Epidermal melanocyte (primary cell): ENCODE measurements at regions not wholly inside any gene's neighbourhood (a gene's known extent, or its start where the extent isn't known, plus 50 kb on each side); places are given as distances from the start of the nearest gene placed in this dataset.

ENCODE experiments used
- DNase-seq: peaks from one replicate; pipeline ENCODE4 v3.0.0; 2011; ENCODE audit warnings: low spot score; ENCODE audit not compliant: insufficient read length

DNA sequence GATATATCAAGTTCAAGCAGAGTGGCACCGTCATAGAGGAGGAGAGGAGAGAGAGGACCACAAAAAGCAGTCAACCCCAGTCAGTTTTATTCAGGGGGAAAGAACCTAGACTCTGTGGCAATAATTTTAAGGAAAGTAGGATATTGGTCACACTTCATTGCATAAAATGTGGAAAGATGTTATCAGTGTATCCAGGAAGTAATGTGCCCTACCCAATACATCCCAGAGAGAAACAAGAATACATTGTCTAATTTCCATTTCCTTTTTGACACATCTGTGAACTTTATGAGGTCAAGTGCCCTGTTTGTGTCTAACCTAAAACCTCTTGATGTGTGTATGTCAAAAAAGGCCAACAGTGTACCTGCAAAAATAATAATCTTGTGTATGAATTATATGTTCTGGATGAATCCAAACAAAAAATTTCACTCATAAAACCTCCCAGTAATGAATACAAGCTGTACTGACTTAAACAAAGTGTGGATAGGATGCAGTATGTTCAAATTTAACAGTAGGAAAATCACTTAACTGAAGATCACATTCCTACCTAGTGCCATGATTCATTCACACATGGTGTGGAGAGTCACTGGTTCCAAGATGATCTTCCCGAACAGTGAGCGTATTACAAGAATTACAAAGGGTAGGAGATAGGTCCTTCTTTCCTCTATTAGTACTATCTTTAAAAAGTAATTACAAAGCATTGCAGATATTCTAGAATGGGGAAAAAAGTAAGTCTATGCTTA is 712.1 kb upstream of the CXADR start:
- no peak for DNase-seq

DNA sequence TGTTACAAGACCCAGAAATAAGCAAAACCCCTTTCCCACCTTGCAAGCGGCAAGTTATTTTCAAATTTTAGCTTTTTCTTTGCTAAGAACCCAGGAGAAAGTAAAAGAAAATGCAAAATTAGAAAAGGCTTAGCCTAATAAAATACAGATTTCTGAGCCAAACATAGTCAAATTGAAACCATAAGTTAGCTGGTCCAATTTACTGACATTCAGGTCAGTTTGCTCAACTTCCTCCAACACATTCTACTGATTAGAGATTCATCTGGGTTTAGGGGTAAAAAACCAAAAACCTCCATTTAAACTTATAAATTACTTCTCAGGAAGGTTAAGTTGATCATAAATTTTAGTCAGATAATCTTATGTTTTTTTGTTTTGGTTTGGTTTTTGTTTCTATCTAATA is 701.8 kb upstream of the CXADR start:
- no peak for DNase-seq

DNA sequence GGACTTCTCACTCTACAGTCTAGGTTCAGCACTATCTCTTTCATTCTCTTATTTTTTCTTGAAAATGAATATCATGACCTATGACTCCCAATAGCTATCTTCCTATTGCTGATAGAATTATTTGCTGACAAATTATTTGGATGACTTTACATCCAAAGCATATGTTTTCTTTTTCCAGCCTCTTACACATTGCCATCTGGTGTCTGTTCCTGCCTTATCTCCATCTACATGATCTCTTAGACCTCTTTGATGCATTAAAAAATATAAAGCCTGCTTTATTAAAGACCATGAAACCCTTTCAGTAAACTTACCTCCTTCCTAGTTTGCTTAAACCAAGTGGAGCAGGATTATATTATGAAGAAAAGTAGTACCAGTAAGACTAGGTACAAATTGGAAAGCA is 700.9 kb upstream of the CXADR start:
- no peak for DNase-seq

DNA sequence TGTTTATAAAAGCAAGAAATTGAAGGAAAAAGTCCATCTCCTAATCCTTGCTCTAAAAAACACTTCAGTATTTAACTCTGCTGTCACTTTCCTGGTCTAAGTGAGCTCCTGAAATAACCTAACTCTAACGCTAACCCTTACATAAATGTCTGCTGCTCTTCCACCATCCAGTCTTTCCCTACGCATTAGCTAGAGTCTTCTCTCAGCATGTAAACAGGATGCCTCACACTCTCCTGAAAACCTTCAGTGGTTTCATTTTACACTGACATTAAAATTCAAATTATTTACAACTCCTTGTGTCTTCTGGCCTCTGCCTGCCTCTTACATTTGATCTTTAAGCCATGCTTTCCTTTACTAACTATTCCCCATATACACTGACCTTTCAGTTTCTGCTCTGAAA is 697.6 kb upstream of the CXADR start:
- no peak for DNase-seq

DNA sequence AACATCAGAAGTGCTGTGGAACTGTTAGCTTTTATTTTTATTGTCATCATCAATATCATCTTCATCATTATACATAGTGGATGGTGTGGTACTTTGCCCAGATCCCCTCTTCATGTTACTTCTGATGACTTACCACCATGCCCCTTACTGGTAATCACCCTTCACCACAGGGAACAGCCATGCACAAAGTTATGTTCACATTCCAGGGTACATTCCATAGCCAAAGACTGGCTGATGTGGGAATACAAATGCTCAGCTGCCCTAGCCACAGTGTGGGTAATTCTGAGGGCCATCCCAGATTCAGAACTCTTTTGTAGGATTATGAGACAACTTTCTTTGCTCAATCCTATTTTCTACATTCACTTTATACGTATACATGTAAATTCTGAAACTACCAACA is 691.3 kb upstream of the CXADR start:
- DNase-seq: no peak

DNA sequence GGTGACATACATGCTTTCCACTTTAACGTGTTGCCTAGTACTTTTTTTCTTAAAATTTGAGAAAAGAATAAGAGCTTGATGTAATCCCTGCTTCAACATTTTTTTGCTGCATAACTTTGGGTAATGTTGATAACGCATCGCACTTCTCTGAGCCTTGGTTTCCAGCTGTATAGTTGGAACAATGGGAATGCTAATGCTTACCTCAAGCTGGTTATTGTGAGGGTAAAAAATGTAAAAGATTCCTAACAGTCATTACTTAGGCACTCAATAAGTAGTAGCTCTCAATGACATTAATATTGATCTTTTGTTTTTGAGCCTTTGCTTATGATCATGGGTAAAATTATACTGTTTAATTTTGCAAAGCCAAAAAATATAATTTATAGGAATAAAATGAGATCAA is 683.3 kb upstream of the CXADR start:
- DNase-seq: no peak

DNA sequence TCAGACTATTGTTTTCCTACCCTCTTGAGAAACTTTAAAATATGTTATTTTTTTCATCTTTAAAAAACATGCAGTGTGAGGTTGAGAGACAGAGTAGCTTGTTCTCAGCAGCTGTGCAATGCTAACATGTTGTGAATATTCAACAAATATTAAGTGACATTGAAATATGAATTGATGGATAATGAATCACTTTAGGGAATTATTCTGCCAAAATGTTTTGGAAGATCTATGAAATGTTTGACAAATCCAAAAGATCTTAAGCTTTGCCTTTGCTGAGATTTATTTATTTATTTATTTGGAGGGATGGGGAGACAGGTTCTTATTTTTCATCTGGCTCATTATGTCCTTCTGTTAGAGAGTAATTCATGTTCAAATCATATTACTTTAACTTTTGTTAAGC is 680.1 kb upstream of the CXADR start:
- DNase-seq: no peak

DNA sequence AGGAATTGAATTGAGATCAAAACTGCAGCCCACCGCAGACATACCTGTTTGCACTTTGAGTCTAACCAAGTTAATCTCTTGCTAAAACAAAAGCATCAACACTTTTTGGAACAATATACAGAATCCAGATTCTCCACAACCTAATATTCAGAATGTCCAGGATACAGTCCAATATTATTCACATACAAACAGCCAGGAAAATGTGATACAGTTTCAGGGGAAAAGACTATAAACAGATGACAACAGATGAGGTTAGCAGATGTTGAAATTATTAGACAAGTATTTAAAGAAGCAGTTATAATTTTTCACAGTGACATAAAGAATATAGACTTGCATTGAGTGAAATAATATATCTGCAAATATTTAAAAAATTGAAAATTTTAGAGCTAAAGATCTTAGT is 678.1 kb upstream of the CXADR start:
- DNase-seq: no peak

DNA sequence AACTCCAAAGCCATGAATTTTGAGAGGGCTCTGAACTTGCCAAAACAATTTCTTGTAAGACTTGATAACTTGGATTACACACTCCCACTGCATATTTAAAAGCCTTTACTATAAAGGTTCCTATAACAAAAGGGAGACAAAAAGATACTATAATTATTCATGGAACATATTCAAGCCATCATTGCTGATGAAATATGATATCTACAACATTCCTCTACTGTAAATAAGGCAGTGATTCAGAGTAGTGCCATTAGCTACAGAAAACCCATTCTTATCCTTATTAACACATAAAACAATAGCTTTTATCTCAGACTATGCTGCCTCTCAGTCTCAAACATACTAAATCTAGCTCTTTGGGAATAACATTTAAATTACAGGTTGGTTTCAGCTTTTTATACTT is 675.5 kb upstream of the CXADR start:
- DNase-seq: no peak

DNA sequence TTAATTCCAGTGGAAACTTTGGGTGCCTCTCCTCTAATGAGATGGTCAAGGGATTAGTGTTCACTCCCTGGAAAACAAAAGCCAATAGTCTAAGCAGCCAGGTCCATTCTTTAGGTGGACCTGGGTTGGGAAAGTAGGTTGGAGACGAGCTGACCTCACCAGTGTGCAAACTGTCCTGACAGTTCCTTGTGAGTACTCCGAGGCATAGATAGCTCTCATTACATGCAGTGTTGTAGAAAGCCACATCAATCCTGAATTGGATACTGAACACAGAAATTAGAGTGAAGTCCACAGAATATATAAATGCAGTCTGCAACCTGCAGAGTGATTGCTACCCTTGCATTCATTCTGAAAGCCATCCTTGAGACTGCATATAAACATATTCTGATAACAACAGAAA is 675.1 kb upstream of the CXADR start:
- DNase-seq: no peak

DNA sequence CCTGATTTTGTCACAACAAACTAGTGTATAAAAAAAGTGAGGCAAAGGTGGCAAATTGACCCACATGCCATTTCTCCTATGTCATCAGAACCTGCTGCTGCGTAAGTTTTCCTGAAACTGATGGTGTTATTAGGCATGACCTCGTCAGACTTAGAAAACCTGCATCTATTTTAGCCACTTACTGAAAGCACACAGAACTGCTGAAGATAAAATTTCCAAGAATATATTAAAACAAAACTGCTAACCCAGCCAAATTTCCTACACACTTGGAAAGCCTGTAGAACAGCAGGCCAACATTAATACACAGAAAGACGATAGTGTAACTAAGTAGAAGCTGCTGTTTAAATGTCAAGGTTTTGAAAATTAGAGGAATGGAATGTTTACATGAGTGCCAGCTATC is 674.5 kb upstream of the CXADR start:
- DNase-seq: no peak

DNA sequence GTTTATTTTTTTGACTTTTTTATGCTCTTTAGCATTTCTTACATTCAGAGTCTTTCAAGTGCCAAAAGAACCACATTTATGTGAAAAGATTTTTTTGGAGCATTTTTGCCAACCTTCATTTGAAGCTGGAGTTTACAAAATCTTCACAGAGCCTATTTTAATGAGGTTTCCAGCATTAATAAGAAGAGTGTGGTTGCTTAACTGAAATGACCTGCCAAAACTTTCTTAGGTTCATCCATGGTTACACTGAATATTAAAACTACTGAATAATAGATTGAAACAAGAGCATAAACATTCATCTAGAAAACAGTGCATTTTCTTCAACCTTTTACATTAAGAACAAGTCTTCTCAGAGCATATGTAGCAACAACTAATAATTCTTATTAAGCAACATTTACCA is 672.3 kb upstream of the CXADR start:
- no peak for DNase-seq

DNA sequence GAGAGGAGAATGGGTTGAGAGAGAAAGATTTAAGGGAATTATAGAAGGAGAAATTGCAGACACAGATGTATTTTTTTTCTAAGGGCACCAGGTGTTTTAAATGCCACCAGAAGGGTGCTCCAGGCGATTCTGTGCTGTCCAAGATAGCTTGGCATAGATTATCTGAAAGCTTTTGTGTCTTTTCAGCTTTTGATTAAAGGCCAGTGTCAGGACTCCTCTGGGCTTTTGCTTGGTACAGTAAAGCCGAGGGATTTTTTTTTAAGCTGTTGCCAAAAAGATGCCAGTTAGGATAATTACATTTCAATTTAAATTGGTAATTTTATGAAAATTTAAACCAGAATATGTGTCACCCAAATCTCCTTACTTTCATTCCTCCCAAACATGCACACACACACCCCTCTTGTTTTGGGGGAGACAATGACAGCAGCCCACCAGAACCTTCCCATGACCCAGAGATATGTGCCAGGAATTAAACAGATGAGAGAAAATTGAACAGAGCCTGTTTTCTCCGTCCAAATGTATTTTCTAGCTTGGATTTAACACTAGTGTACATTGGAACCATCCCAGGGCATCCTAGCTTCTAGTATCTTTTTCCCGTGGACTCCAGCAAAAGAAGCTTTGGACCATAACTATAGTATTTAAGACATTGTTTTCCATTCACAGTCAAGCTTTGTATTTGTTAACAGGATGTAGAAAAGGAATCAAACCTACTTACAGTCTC is 670.7 kb upstream of the CXADR start:
- DNase-seq: no peak

DNA sequence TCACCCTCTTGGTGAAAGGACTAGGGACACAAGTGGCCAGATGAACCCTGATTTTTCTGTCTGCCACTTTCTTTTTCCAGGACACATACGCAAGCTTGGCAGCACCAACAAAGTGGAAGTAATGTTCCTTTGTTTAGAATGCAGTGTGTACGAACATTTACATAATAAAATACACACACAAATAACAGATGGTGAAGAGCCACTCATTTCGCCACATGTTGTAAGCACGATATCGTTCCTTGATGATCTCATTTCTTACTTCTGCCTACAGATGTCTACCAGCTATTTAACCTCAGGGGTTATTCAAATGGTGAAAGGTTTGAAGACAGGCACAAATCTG is 670.2 kb upstream of the CXADR start:
- no peak for DNase-seq

DNA sequence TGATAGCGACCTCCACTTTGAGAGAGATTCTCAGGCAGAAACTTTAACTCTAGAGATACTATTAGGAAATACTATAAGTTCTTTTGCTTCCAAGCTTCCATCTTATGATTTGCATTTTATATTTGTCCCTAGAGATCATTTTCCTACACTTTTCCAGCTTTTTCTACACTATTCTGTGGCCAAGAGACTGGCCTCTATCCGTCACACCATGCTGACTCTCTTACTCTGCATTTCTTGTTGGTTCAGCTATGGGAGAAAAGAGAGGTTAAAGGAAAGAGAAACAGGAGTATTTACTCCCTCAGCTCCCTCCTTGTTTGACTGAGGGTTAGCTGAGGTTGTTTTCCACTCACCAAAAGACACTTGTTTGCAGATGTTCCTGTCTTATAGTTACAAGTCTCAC is 665.6 kb upstream of the CXADR start:
- DNase-seq: no peak

DNA sequence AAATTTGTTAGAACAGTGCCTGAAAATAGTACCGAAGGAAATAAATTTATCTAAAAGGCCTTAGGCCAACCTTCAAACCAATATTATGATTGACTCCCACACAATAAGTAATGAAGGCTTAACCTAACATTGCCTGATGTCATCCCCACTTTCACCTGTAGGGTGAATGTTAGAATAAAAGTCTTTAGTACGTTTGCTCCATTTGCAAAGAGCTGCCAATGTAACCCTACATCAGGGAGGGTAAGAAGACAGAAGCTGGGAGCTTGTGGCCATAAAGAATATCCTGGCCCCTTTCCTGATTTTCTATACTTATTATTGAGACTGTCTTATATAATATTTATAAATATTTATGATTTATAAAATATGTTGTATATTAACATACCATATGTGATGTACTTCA is 661.8 kb upstream of the CXADR start:
- DNase-seq: no peak

DNA sequence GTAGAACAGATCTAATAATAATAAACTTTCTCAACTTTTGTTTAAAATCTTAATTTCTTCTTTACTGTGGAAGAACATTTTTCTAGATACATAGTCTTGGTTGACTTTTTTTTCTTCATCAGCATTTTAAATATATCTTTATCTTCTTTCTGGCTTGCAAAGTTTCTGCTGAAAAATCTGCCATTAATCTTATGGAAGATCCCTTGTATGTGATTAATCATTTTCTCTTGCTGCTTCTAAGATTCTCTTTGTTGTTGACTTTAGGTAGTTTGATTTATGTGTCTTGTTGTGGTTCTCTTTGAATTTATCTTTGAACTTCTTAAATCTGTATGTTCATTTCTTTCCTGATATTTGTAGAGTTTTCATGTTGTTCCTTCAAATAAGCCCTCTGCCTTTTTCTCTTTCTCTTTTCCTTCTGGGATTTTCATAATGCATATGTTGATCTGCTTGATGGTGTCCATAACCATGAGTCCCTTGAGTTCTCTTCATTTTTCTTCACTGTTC is 657.6 kb upstream of the CXADR start:
- DNase-seq: no peak

DNA sequence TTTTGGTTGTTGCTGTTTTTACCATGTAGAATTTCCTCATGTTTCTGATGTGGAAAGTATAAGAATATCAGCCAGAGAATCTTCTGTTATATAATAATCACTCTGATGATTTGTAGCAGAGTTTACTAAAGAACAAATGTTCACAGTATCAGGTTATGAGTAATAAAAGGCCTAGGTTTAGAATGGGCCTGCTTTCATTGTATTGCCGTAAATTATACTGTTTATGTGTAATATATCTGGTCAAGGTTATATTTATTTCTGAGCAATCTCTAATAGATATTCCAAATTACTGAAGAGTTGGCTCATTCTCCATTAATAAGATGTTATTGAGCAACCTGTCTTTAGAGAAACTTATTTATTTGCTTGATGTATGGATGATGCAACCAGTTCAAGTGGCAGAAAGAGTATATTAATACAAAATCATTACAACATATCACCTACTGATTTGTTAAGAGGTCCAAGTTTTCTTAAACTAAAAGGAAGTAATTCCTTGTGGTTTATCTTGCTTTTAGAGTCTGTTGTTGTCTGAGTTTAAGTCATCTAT is 649.4 kb upstream of the CXADR start:
- no peak for DNase-seq

DNA sequence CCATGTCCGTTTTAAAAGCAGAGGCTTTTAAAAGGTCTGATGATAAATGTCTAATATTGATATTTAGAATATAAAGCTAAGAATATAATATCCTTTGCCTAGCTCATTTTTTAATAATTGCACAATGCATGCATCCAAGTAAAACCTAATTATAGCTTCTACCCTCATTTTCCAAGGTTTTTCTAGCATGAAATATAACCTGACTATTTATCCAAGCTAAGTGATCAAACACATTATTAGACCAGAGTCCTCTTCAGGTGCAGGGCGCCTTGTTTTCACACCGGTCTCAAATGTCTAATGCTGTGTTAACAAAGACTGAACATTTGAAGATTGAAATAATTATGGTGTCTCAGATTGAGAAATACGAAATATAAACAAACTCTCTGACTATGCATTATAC is 648.9 kb upstream of the CXADR start:
- DNase-seq: no peak

DNA sequence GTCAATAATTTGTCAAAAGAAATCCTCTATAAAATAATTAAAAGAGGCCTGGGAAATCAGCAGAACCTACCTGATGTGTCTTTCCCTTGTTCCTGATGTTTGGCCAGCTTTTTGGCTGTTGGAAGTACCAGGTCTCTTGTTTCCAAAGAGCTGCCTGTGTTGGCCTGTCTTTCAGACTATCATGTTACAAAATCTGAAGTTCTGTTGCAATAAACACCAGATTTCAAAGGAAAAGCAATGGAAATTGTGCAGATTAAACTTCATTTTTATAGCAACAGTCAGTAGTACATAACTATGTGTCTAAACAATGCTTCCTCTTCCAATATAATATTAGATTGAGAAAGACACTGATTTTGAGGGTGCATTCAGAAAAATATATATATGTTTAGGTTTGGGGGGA is 647.2 kb upstream of the CXADR start:
- DNase-seq: no peak

DNA sequence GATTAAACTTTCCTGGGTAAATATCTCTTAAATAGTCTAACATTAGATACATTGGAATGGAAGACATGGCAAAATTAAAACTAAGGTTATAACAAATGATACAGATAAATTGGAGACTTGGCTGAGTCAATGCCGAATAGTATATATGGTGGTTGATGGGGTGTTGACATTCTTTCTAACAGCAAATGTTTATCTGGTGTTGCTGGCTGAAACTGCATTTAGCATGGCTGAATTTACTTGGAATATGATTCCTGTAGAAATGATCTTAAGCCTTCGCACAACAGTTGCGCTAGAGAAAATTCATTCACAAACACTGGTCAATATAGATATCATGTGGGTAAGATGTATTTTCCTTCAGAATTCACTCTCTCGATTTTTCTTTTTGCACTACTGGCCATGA is 646.0 kb upstream of the CXADR start:
- no peak for DNase-seq

DNA sequence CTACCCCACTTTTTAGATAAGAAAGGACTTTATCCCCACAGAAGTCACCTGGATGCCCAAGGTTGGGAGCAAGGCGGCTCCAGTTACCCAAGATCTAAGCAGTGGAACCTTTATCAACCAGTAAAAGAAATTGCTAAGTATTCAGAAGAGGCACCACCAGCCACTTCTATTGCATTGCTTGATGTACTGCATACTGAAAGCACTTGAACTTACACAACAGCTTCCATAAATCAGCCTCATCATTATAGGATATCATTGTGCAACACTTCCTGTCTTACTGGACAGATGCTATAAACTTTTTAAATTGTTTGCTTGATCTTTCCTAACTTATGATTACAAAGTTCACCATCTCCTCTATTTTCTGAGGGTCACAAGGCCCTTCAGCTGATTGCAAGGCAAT is 642.7 kb upstream of the CXADR start:
- no peak for DNase-seq

DNA sequence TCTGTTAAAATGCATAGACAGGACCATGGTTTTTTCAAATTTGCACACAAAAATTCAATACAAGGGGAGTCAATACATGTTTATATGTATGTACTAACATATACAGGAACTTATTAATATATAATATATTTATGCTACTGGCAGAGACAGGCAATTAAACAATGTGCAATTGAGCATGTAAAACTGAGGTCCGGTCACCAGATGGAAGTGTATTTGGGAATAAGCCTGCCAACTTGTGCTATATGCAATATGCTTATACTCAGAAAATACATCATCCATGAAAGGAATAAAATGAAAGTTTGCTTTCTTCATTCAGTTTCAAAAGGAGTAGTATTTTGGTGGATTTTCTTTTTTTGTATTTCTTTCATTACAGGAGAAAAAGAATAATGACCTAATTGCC is 640.2 kb upstream of the CXADR start:
- DNase-seq: no peak
